Suprapubic skin (tissue), 4 donors: ENCODE measurements at regions not wholly inside any gene's neighbourhood (a gene's known extent, or its start where the extent isn't known, plus 50 kb on each side); places are given as distances from the start of the nearest gene placed in this dataset.

Experiments used
- DNase-seq, 2 donors: peaks; one replicate each; pipeline ENCODE4 v3.0.0-alpha.2; 2019; ENCODE audit warnings: low spot score in 2 of 2
- H3K27ac ChIP-seq: fragments of 200-600 bp; sonication (generic); one replicate; pipeline ENCODE4 v1.5.1; 2019
- H3K27me3 ChIP-seq: fragments of 200-600 bp; sonication (generic); one replicate; pipeline ENCODE4 v1.5.1; 2019
- H3K36me3 ChIP-seq: fragments of 200-600 bp; sonication (generic); one replicate; pipeline ENCODE4 v1.5.1; 2019
- H3K4me1 ChIP-seq: fragments of 200-600 bp; sonication (generic); one replicate; pipeline ENCODE4 v1.5.1; 2019
- H3K4me3 ChIP-seq: fragments of 200-600 bp; sonication (generic); one replicate; pipeline ENCODE4 v1.5.1; 2019; ENCODE audit warnings: mild to moderate bottlenecking
- H3K9me3 ChIP-seq: fragments of 200-600 bp; sonication (generic); one replicate; pipeline ENCODE4 v1.5.1; 2019
- EP300 ChIP-seq: sonication (generic); formaldehyde crosslinking; IDR thresholded peaks from one replicate; pipeline ENCODE4 v1.6.1; 2017; ENCODE audit warnings: antibody characterized with exemption
- POLR2A ChIP-seq, 2 donors: fragments of 450-650 bp; IDR thresholded peaks; one replicate each; pipeline ENCODE4 v1.6.1; 2017; ENCODE audit warnings: antibody characterized with exemption in 2 of 2, mild to moderate bottlenecking in 2 of 2, moderate library complexity in 2 of 2
- POLR2AphosphoS5 ChIP-seq, 3 donors: sonication (generic); formaldehyde crosslinking; IDR thresholded peaks; one replicate each; pipeline ENCODE4 v1.6.1; 2017; ENCODE audit warnings: antibody characterized with exemption in 3 of 3
- WGBS: methylation state at CpG from one replicate; pipeline ENCODE4 v1.1.5; 2018; 5-methylcytosine and 5-hydroxymethylcytosine counted together
- TF ChIP-seq, protein P1 (sequence below), 2 donors: fragments of 200-600 bp in 1 of 2; fragments of 450-650 bp in 1 of 2; sonication (generic) in 1 of 2; IDR thresholded peaks; one replicate each; pipeline ENCODE4 v1.5.1; 2016 to 2019; ENCODE audit warnings: antibody characterized with exemption in 2 of 2, mild to moderate bottlenecking in 1 of 2, moderate library complexity in 1 of 2

DNA sequence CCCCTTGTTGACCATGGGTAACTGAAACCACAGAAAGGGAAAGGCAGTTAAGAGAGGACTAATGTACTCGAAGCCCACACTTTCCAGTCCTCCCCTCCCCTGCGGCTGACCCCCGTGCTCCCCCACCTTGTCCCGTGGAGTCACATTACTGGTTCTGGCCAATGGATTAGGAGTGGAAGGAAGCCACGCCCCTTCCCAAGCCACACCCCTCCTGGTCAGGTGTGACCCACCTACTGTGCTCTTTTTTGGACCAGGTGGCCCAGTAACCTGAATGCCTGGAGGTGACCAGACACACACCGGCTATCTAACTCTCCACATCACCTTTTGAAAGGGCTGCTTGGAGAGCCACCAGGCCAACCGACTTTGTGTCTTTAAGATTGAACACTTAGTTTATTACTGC, 109.3 kb upstream of the MSX1 start:
- H3K4me1 ChIP-seq: no peaks in the 10 kb centered on the region
- H3K36me3 ChIP-seq: no peaks in the 10 kb centered on the region
- 77% methylated on average over 6 of the region's 7 CpGs for WGBS
- no peak overlapping the region for H3K4me3 ChIP-seq
- peaks cover 14% of the 10 kb centered on the region for H3K27me3 ChIP-seq
- no peak for TF ChIP-seq POLR2AphosphoS5 (IDR thresholded peaks at IDR 0.05)
- no peak for TF ChIP-seq POLR2A (IDR thresholded peaks at IDR 0.05)
- no peak for DNase-seq
- no peak overlapping the region for H3K27ac ChIP-seq
- peaks cover 10% of the 10 kb centered on the region for H3K9me3 ChIP-seq

DNA sequence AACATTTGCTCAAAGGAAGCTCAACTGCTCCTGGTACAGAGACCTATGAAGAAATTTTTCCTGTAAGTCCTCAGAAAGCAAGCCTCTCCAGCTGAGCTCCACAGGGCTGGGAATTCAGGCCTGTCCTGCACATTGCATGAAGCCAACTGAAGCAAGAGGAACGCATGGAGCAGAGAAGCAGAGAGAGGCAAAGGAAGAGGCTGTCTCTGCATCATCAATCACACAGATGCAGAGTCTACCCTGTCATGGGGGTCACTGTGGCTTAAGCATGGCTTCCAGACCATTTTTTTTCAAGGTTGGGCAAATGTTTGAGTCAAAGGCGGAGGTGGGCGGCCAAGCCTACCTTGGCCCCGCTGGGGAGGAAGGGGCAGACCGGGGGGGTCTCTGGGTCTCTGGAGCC, 110.3 kb upstream of the MSX1 start:
- TF ChIP-seq EP300 (no peak), POLR2A (IDR thresholded peaks at IDR 0.05) (no peak), POLR2AphosphoS5 (IDR thresholded peaks at IDR 0.05) (no peak)
- TF ChIP-seq, protein P1, sequence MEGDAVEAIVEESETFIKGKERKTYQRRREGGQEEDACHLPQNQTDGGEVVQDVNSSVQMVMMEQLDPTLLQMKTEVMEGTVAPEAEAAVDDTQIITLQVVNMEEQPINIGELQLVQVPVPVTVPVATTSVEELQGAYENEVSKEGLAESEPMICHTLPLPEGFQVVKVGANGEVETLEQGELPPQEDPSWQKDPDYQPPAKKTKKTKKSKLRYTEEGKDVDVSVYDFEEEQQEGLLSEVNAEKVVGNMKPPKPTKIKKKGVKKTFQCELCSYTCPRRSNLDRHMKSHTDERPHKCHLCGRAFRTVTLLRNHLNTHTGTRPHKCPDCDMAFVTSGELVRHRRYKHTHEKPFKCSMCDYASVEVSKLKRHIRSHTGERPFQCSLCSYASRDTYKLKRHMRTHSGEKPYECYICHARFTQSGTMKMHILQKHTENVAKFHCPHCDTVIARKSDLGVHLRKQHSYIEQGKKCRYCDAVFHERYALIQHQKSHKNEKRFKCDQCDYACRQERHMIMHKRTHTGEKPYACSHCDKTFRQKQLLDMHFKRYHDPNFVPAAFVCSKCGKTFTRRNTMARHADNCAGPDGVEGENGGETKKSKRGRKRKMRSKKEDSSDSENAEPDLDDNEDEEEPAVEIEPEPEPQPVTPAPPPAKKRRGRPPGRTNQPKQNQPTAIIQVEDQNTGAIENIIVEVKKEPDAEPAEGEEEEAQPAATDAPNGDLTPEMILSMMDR (IDR thresholded peaks at IDR 0.05): no peak
- Histone ChIP-seq H3K27ac (no peak overlapping the region), H3K27me3 (peaks cover 14% of the 10 kb centered on the region), H3K9me3 (peaks cover 10% of the 10 kb centered on the region), H3K4me3 (no peak overlapping the region), H3K36me3 (no peaks in the 10 kb centered on the region), H3K4me1 (no peaks in the 10 kb centered on the region)
- no peak for DNase-seq
- WGBS: 77% methylated on average over 5 of the region's 5 CpGs

DNA sequence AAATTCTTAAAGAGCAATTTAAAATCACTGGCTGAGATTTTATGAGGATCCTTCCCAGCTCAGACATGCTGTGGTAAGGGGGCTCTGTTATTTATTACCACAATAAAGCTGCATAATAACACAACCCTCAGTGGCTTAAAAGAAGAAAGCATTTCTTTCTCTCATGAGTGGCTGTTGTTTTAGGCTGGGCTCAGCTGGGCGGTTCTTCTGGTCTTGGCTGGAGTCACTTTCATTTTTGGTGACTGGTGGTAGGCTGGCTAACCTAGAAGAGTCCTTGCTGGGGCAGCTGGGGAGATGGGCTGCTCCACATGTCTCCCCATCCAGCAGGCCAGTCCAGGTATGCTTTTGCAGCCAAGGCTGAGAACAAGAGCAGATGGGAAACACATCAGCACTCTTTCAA, 113.0 kb upstream of the MSX1 start:
- Histone ChIP-seq H3K4me3 (no peak overlapping the region), H3K4me1 (no peaks in the 10 kb centered on the region), H3K27ac (no peak overlapping the region), H3K9me3 (peaks cover 10% of the 10 kb centered on the region), H3K36me3 (no peaks in the 10 kb centered on the region), H3K27me3 (peaks cover 12% of the 10 kb centered on the region)
- DNase-seq: no peak
- TF ChIP-seq POLR2A (IDR thresholded peaks at IDR 0.05) (no peak), EP300 (no peak), POLR2AphosphoS5 (IDR thresholded peaks at IDR 0.05) (no peak)
- TF ChIP-seq, protein P1 (IDR thresholded peaks at IDR 0.05): no peak
- WGBS: 100% methylated on average over 1 of the region's 1 CpG

DNA sequence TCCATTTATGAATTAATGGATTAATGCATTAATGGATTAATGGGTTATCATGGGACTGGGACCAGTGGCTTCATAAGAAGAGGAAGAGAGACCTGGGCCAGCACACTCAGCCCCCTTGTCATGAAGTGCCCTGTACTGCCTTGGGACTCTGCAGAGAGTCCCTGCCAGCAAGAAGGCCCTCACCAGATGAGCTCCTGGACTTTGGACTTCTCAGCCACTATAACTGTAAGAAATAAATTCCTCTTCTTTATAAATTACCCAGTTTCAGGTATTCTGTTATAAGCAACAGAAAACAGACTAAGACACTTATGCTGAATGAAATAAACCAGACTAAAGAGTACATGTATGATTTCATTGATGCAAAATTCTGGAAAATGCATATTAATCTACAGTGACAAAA, 119.4 kb upstream of the MSX1 start:
- H3K27me3 ChIP-seq: no peaks in the 10 kb centered on the region
- no peak for TF ChIP-seq POLR2AphosphoS5 (IDR thresholded peaks at IDR 0.05)
- TF ChIP-seq POLR2A (IDR thresholded peaks at IDR 0.05): no peak
- TF ChIP-seq, protein P1 (IDR thresholded peaks at IDR 0.05): no peak
- TF ChIP-seq EP300: no peak
- DNase-seq: no peak
- H3K9me3 ChIP-seq: no peaks in the 10 kb centered on the region
- H3K4me3 ChIP-seq: no peak overlapping the region
- peaks cover 7% of the 10 kb centered on the region for H3K4me1 ChIP-seq
- H3K27ac ChIP-seq: no peak overlapping the region
- no peaks in the 10 kb centered on the region for H3K36me3 ChIP-seq

DNA sequence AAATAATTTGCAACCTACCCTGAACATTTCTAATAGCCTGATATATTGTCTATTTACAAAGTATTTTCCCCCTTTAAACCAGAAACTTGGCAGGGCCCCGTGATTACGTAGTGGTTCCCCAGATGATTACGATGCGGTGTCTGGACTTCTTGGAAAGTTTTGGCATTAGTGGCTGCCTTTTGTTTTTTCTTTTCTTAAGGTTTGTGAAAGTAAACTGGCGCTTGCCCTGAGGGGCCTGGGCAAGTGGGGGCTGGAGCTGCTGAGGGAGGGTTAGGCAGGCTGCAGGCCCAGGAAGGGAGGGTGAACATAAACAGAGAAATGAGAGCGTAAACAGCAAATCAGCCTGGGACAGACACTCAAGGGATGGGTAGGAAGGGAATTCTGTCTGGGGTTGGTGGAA, 123.6 kb upstream of the MSX1 start:
- WGBS: 29% methylated on average over 6 of the region's 6 CpGs
- Histone ChIP-seq H3K9me3 (no peaks in the 10 kb centered on the region), H3K4me3 (no peak overlapping the region), H3K27ac (no peak overlapping the region), H3K4me1 (peaks cover 7% of the 10 kb centered on the region), H3K36me3 (no peaks in the 10 kb centered on the region), H3K27me3 (no peaks in the 10 kb centered on the region)
- TF ChIP-seq EP300 (no peak), POLR2A (IDR thresholded peaks at IDR 0.05) (no peak)
- TF ChIP-seq, protein P1 (IDR thresholded peaks at IDR 0.05): no peak
- no peak for DNase-seq

DNA sequence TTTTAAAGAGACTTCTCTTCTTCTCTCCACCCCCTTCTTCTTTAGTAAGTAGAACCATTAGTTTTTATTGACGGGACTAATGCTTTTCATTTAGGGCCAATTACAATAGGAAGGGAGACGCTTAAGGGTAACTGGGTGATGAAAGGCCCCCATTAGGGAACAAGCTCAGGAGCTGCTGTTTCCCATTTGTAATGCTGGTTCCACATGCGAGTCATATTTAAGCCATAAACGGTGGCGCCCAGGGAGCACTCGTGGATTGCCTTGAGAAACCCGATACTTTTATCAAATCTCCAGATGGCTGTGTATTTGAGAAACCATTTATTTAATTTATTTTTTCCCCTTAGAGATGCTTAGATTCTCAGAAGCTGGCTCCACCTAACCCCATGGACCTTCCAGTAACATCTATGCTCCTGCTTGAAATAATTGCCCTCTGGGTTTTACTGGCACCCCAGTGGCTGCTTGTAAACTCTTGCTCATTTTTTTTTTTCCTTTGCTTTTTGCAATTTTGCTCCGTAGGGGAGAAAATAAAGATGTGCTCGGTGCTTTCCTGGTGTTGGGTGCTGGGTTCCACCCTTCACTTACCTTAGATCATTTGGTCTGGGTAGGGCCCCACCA, 124.2 kb upstream of the MSX1 start:
- no peaks in the 10 kb centered on the region for H3K36me3 ChIP-seq

More for the DNA sequence above, 124.2 kb upstream of the MSX1 start:
- Histone ChIP-seq H3K27me3 (no peaks in the 10 kb centered on the region), H3K27ac (no peak overlapping the region), H3K4me1 (peaks cover 7% of the 10 kb centered on the region), H3K4me3 (no peak overlapping the region), H3K9me3 (no peaks in the 10 kb centered on the region)
- no peak for DNase-seq
- TF ChIP-seq POLR2AphosphoS5 (IDR thresholded peaks at IDR 0.05): no peak
- TF ChIP-seq, protein P1 (IDR thresholded peaks at IDR 0.05): no peak
- no peak for TF ChIP-seq POLR2A (IDR thresholded peaks at IDR 0.05)
- 56% methylated on average over 9 of the region's 9 CpGs for WGBS
